HCT116 (cell line): ENCODE measurements at regions not wholly inside any gene's neighbourhood (a gene's known extent, or its start where the extent isn't known, plus 50 kb on each side); places are given as distances from the start of the nearest gene placed in this dataset.

Experiments used
- ATAC-seq: fragments of 200-7000 bp; cut with Tn5 transposase; 2 replicates; pipeline ENCODE4 v1.9.1; 2020; ENCODE audit warnings: mild to moderate bottlenecking, moderate library complexity
- BruUV-seq: library from RNA; stranded (reverse); fragments of 400-500 nt; replicated peaks from 2 replicates; lab custom pipeline; 2021; lab: Mats Ljungman, UMichigan
- CTCF ChIA-PET: fragments of 300-600 bp; sonication (Branson Sonifier 250); formaldehyde crosslinking; loops from one replicate; lab custom pipeline; 2021; ENCODE audit warnings: antibody characterized with exemption; lab: Charles Lee
- POLR2A ChIA-PET: fragments of 300-600, 350-600 bp; sonication (Branson Sonifier 250); formaldehyde crosslinking; loops from one replicate; lab custom pipeline; 2021; ENCODE audit warnings: antibody characterized with exemption; lab: Charles Lee
- RAD21 ChIA-PET, 2 experiments: fragments of 300-600 bp; sonication (Branson Sonifier 250); formaldehyde crosslinking; loops; one replicate each; lab custom pipeline; 2023; ENCODE audit warnings: low total read pairs in 2 of 2; ENCODE audit not compliant: uncharacterized antibody in 2 of 2, unreplicated experiment in 2 of 2, low non-redundant PET in 1 of 2; lab: Charles Lee
- DNase-seq: peaks from one replicate; pipeline ENCODE4 v3.0.0-alpha.2; 2010; ENCODE audit warnings: low read depth, low spot score
- H2AFZ ChIP-seq: fragments of 200-600 bp; shearing (Covaris generic), sonication (generic); 2 replicates; pipeline ENCODE4 v1.6.1; 2017; ENCODE audit warnings: low read depth, mixed run types, mixed read lengths, antibody characterized with exemption, low read length; ENCODE audit not compliant: poor library complexity, severe bottlenecking
- H3K27ac ChIP-seq: 2 replicates; pipeline ENCODE4 v1.5.1; 2012; ENCODE audit warnings: low read depth, low read length
- H3K27me3 ChIP-seq: fragments of 200-600 bp; sonication (generic); 2 replicates; pipeline ENCODE4 v1.6.1; 2016; ENCODE audit warnings: mixed run types, low read length, mixed read lengths; ENCODE audit not compliant: insufficient read depth
- H3K36me3 ChIP-seq, 2 experiments: fragments of 200-500 bp in 1 of 2; fragments of 200-600 bp in 1 of 2; sonication (Bioruptor generic) in 1 of 2; sonication (generic) in 1 of 2; 2 replicates each; pipeline versions ENCODE4 v1.5.1 to v1.6.1; 2014 to 2016; ENCODE audit warnings: low read length in 2 of 2, inconsistent platforms in 1 of 2, mixed read lengths in 1 of 2, mixed run types in 1 of 2; ENCODE audit not compliant: insufficient read depth in 2 of 2, control insufficient read depth in 1 of 2
- H3K4me1 ChIP-seq, 2 experiments: fragments of 200-600 bp in 1 of 2; sonication (generic) in 1 of 2; 2 replicates each; pipeline versions ENCODE4 v1.5.1 to v1.6.1; 2012 to 2017; ENCODE audit warnings: low read length in 2 of 2, inconsistent platforms in 1 of 2, mild to moderate bottlenecking in 1 of 2, mixed read lengths in 1 of 2, mixed run types in 1 of 2, moderate library complexity in 1 of 2; ENCODE audit not compliant: insufficient read depth in 2 of 2, control insufficient read depth in 1 of 2
- H3K4me2 ChIP-seq: fragments of 200-600 bp; sonication (generic); 2 replicates; pipeline ENCODE4 v1.6.1; 2017; ENCODE audit warnings: mixed run types, low read length, mixed read lengths
- H3K4me3 ChIP-seq, 2 experiments: fragments of 200-600 bp in 1 of 2; sonication (generic) in 1 of 2; replicated peaks in 1 of 2; 2 replicates each; pipeline ENCODE4 v1.5.1; 2011 to 2016; ENCODE audit warnings: low read length in 2 of 2, control low read depth in 1 of 2, low read depth in 1 of 2, mild to moderate bottlenecking in 1 of 2, mixed read lengths in 1 of 2, mixed run types in 1 of 2
- H3K79me2 ChIP-seq: fragments of 200-600 bp; sonication (generic); 2 replicates; pipeline ENCODE4 v1.6.1; 2017; ENCODE audit warnings: mild to moderate bottlenecking, mixed run types, low read length, moderate library complexity, mixed read lengths; ENCODE audit not compliant: insufficient read depth
- H3K9ac ChIP-seq: fragments of 200-600 bp; sonication (generic); 2 replicates; pipeline ENCODE4 v1.6.1; 2016; ENCODE audit warnings: low read length, mixed read lengths
- H3K9me2 ChIP-seq: fragments of 200-600 bp; sonication (generic), shearing (Covaris generic); 2 replicates; pipeline ENCODE4 v1.6.1; 2017; ENCODE audit warnings: mixed run types, mild to moderate bottlenecking, moderate library complexity; ENCODE audit not compliant: insufficient read depth
- H3K9me3 ChIP-seq, 2 experiments: fragments of 200-500 bp in 1 of 2; fragments of 200-600 bp in 1 of 2; sonication (Bioruptor generic) in 1 of 2; sonication (generic) in 1 of 2; 2 replicates each; pipeline ENCODE4 v1.6.1; 2014 to 2017; ENCODE audit warnings: low read length in 2 of 2, mixed read lengths in 2 of 2, inconsistent platforms in 1 of 2, low read depth in 1 of 2, mild to moderate bottlenecking in 1 of 2, mixed run types in 1 of 2, moderate library complexity in 1 of 2; ENCODE audit not compliant: control insufficient read depth in 1 of 2, insufficient read depth in 1 of 2
- H4K20me1 ChIP-seq: fragments of 200-600 bp; sonication (generic), shearing (Covaris generic); 2 replicates; pipeline ENCODE4 v1.6.1; 2017; ENCODE audit warnings: mixed run types, mild to moderate bottlenecking, moderate library complexity; ENCODE audit not compliant: insufficient read depth
- ATF3 ChIP-seq: IDR thresholded peaks from 2 replicates; pipeline ENCODE4 v1.6.1; 2012
- CBX3 ChIP-seq: IDR thresholded peaks from 2 replicates; pipeline ENCODE4 v1.6.1; 2012; ENCODE audit warnings: low read depth
- CEBPB ChIP-seq: IDR thresholded peaks from 2 replicates; pipeline ENCODE4 v1.6.1; 2012; ENCODE audit warnings: low read depth
- FOSL1 ChIP-seq: IDR thresholded peaks from 2 replicates; pipeline ENCODE4 v1.6.1; 2012; ENCODE audit warnings: low read depth
- RAD21 ChIP-seq: IDR thresholded peaks from 2 replicates; pipeline ENCODE4 v1.6.1; 2012; ENCODE audit warnings: low read depth, mild to moderate bottlenecking
- SRF ChIP-seq: IDR thresholded peaks from 2 replicates; pipeline ENCODE4 v1.6.1; 2012; ENCODE audit warnings: low read depth
- YY1 ChIP-seq: IDR thresholded peaks from 2 replicates; pipeline ENCODE4 v1.6.1; 2011; ENCODE audit warnings: low read length, low read depth, moderate library complexity, mild to moderate bottlenecking; ENCODE audit not compliant: insufficient replicate concordance; ENCODE audit errors: extremely low read depth
- ZBTB33 ChIP-seq: IDR thresholded peaks from 2 replicates; pipeline ENCODE4 v1.6.1; 2011; ENCODE audit warnings: mild to moderate bottlenecking, low read length, moderate library complexity; ENCODE audit not compliant: insufficient replicate concordance; ENCODE audit errors: extremely low read depth
- ZFX ChIP-seq: fragments of 450-650 bp; IDR thresholded peaks from 2 replicates; pipeline ENCODE4 v1.6.1; 2017
- intact Hi-C: fragments of 100-400 bp; cut with micrococcal nuclease; formaldehyde crosslinking; loops from 2 replicates; pipeline ENCODE4 v1.10.0; 2022
- TF ChIP-seq, protein P1 (sequence below): IDR thresholded peaks from 2 replicates; pipeline ENCODE4 v1.6.1; 2012

DNA sequence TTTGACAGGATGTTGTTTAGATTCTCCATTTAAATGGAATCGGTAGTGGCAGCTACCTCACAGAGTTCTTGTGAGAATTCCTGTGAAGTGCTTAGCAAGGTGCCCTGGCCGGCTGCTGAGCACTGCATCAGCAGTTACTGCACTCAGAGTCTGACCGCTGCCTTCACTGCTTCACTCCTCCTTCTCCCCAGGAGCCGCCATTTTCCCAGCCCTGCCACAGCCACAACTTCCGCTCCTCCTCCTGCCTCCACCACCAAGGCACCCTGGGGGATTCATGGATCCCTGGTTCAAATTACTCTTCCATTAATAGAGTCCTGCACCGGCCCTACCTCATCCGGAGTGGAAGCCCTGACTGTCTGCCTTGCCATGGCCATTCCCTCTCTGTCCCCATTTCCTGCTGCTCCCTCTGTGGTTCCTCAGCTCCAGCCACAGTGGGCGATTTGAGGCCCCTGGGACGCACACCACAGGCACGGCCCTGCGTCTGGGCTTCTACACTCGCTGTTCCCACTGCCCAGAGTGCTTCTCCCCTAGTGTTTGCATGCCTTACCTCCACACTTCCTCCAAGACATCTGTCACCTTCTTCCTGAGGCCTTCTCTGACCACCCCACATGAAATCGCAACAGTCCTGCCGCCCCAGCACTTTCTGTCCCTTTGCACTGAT, 210.3 kb downstream of the IPO8 start:
- DNase-seq: no peak
- ChIA-PET POLR2A (no interaction called here), CTCF (interaction anchor here (1.2 kb wide), 1 partner anchor 28 kb away, joined by 3 read pairs; no protein-coding TSS in a partner anchor), RAD21 (no interaction called here)
- no peaks in the 10 kb centered on the region for H3K27me3 ChIP-seq
- intact Hi-C loops: no loop called here
- H3K9me2 ChIP-seq: no peaks in the 10 kb centered on the region
- BruUV-seq: no TSS peak
- no peak overlapping the region for H2AFZ ChIP-seq
- H3K4me2 ChIP-seq: no peak overlapping the region
- no peaks in the 10 kb centered on the region for H3K36me3 ChIP-seq
- no peaks in the 10 kb centered on the region for H4K20me1 ChIP-seq
- H3K9me3 ChIP-seq: no peaks in the 10 kb centered on the region
- H3K27ac ChIP-seq: no peak overlapping the region
- ATAC-seq: no peak
- no peaks in the 10 kb centered on the region for H3K79me2 ChIP-seq
- H3K4me3 ChIP-seq: no peak overlapping the region
- TF ChIP-seq, protein P1, sequence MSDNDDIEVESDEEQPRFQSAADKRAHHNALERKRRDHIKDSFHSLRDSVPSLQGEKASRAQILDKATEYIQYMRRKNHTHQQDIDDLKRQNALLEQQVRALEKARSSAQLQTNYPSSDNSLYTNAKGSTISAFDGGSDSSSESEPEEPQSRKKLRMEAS: no peak
- TF ChIP-seq SRF: no peak
- no peak overlapping the region for H3K9ac ChIP-seq
- H3K4me1 ChIP-seq: no peaks in the 10 kb centered on the region

- ChIA-PET RAD21 (no interaction called here), CTCF (interaction anchor here (1.2 kb wide), 1 partner anchor 27 kb away, joined by 3 read pairs; no protein-coding TSS in a partner anchor), POLR2A (no interaction called here)
- Histone ChIP-seq H3K27me3 (no peaks in the 10 kb centered on the region), H3K4me2 (no peak overlapping the region), H4K20me1 (no peaks in the 10 kb centered on the region), H3K27ac (no peak overlapping the region), H3K4me3 (no peak overlapping the region), H2AFZ (no peak overlapping the region), H3K9me3 (no peaks in the 10 kb centered on the region), H3K9me2 (no peaks in the 10 kb centered on the region), H3K79me2 (no peaks in the 10 kb centered on the region), H3K36me3 (no peaks in the 10 kb centered on the region), H3K4me1 (no peaks in the 10 kb centered on the region), H3K9ac (no peak overlapping the region)
- ATAC-seq: no peak
- intact Hi-C loops: no loop called here
- TF ChIP-seq ZBTB33 (no peak), YY1 (no peak), RAD21 (no peak), ZFX (no peak), ATF3 (no peak), CBX3 (no peak), FOSL1 (no peak), CEBPB (no peak)
- TF ChIP-seq, protein P1: no peak
- DNase-seq: no peak
- BruUV-seq: no TSS peak
Observed at GRCh38 chr12:30484658-30485057, 211.0 kb downstream of the IPO8 start.
